SK-N-SH treated with all-trans-retinoic acid at 6 μM for 48 hours (cell line): ENCODE measurements at regions not wholly inside any gene's neighbourhood (a gene's known extent, or its start where the extent isn't known, plus 50 kb on each side); places are given as distances from the start of the nearest gene placed in this dataset.

Experiments
- RARB ChIP-seq: fragments of 250-450 bp; sonication (Bioruptor Pico); IDR thresholded peaks from 2 replicates; pipeline ENCODE4 v1.8.0; 2021; ENCODE audit warnings: mild to moderate bottlenecking, moderate library complexity
- SNAI2 ChIP-seq: fragments of 250-450 bp; sonication (Bioruptor Pico); IDR thresholded peaks from 2 replicates; pipeline ENCODE4 v1.5.0; 2020; ENCODE audit warnings: mild to moderate bottlenecking, moderate library complexity
- TOX ChIP-seq: fragments of 250-450 bp; sonication (Bioruptor Pico); IDR thresholded peaks from 2 replicates; pipeline ENCODE4 v1.8.0; 2021; ENCODE audit warnings: mild to moderate bottlenecking, moderate library complexity, borderline replicate concordance
- ZNF70 ChIP-seq: fragments of 450-650 bp; formaldehyde crosslinking; IDR thresholded peaks from 2 replicates; pipeline ENCODE4 v1.5.0; 2020; ENCODE audit warnings: mild to moderate bottlenecking, moderate library complexity

DNA sequence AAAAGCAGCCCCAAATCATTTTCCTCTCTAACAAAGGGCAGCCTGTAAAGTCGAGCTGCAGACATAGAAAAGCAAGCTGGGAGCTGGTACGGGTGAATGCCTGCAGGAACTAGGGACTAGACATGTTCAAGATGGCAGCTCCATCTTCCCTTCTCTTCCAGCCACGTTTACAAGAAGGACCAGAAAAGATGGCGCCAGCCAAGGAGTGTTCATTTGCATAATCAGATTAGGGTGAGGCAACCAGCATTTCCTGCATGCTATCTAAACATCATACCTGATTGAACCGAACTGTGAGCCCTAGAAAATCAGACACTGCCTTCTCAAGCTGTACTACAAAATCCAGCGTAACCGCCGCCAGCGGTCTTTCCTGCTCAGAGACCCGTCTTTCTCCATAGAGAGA is 896.8 kb downstream of the CDH11 start:
- TF ChIP-seq SNAI2 (CRISPR knock-in tag) (no peak), RARB (no peak), ZNF70 (CRISPR knock-in tag) (no peak), TOX (CRISPR knock-in tag) (no peak)
